Transverse colon (tissue), 4 donors: ENCODE measurements at regions not wholly inside any gene's neighbourhood (a gene's known extent, or its start where the extent isn't known, plus 50 kb on each side); places are given as distances from the start of the nearest gene placed in this dataset.

Experiments
- CTCF ChIP-seq, 5 experiments: fragments of 200-600 bp in 3 of 5; fragments of 450-650 bp in 2 of 5; sonication (generic) in 3 of 5; IDR thresholded peaks; 1 replicate in 2 of 5; 2 replicates in 3 of 5; pipeline ENCODE4 v1.5.1; 2016 to 2017; ENCODE audit warnings: antibody characterized with exemption in 5 of 5, inconsistent platforms in 3 of 5, mild to moderate bottlenecking in 2 of 5, moderate library complexity in 1 of 5
- EP300 ChIP-seq: sonication (generic); formaldehyde crosslinking; IDR thresholded peaks from one replicate; pipeline ENCODE4 v1.6.1; 2017; ENCODE audit warnings: antibody characterized with exemption, low read depth
- POLR2A ChIP-seq: fragments of 450-650 bp; IDR thresholded peaks from one replicate; pipeline ENCODE4 v1.6.1; 2016; ENCODE audit warnings: antibody characterized with exemption, mild to moderate bottlenecking, moderate library complexity
- POLR2AphosphoS5 ChIP-seq, 3 donors: sonication (generic); formaldehyde crosslinking; IDR thresholded peaks; one replicate each; pipeline ENCODE4 v1.6.1; 2016; ENCODE audit warnings: antibody characterized with exemption in 3 of 3

GRCh38 chr7:109498131-109498530 is 928.5 kb downstream of the DNAJB9 start:
- no peak for TF ChIP-seq CTCF (IDR thresholded peaks at IDR 0.05)
- TF ChIP-seq POLR2A: no peak
- no peak for TF ChIP-seq POLR2AphosphoS5 (IDR thresholded peaks at IDR 0.05)
- TF ChIP-seq EP300: no peak
